NB4 (cell line): ENCODE measurements at regions not wholly inside any gene's neighbourhood (a gene's known extent, or its start where the extent isn't known, plus 50 kb on each side); places are given as distances from the start of the nearest gene placed in this dataset.

ENCODE experiments used
- DNase-seq: peaks from one replicate; pipeline ENCODE4 v3.0.0; 2010; ENCODE audit warnings: low read depth
- H3K4me3 ChIP-seq: one replicate; pipeline ENCODE4 v1.5.1; 2011; ENCODE audit warnings: mild to moderate bottlenecking, low read depth, low read length, moderate library complexity
- MAX ChIP-seq: IDR thresholded peaks from 2 replicates; pipeline ENCODE4 v1.6.1; 2011; ENCODE audit warnings: low read depth, low read length
- MYC ChIP-seq: IDR thresholded peaks from 2 replicates; pipeline ENCODE4 v1.6.1; 2011; ENCODE audit warnings: low read depth, low read length
- POLR2A ChIP-seq: IDR thresholded peaks from 2 replicates; pipeline ENCODE4 v1.6.1; 2011; ENCODE audit warnings: mild to moderate bottlenecking; ENCODE audit not compliant: insufficient read length; ENCODE audit errors: extremely low read depth
- TF ChIP-seq, protein P1 (sequence below): IDR thresholded peaks from one replicate; pipeline ENCODE4 v1.5.1; 2012; ENCODE audit warnings: low read depth, low read length

- H3K4me3 ChIP-seq = no peak overlapping the region
- DNase-seq = no peak
- TF ChIP-seq POLR2A (no peak), MYC (no peak), MAX (no peak)
Observed at GRCh38 chr12:82149045-82149444, 209.1 kb downstream of the CCDC59 start.

DNA sequence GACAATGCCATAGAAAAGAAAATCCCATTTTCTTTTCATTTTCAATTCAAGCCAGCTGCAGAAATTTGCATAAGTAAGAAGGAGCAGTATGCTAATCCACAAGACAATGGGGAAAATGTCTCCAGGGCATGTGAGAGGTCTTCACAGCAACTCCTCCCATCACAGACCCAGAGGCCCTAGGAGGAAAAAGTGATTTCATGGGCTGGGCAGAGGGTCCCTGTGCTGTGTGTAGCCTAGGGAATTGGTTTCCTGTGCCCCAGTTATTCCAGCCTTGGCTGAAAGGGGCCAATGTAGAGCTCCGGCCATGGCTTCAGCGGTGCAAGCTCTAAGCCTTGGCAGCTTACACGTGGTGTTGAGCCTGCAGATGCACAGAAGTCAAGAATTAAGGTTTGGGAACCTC lies 211.4 kb downstream of the CCDC59 start:
- no peak for DNase-seq
- no peak for TF ChIP-seq POLR2A
- TF ChIP-seq, protein P1, sequence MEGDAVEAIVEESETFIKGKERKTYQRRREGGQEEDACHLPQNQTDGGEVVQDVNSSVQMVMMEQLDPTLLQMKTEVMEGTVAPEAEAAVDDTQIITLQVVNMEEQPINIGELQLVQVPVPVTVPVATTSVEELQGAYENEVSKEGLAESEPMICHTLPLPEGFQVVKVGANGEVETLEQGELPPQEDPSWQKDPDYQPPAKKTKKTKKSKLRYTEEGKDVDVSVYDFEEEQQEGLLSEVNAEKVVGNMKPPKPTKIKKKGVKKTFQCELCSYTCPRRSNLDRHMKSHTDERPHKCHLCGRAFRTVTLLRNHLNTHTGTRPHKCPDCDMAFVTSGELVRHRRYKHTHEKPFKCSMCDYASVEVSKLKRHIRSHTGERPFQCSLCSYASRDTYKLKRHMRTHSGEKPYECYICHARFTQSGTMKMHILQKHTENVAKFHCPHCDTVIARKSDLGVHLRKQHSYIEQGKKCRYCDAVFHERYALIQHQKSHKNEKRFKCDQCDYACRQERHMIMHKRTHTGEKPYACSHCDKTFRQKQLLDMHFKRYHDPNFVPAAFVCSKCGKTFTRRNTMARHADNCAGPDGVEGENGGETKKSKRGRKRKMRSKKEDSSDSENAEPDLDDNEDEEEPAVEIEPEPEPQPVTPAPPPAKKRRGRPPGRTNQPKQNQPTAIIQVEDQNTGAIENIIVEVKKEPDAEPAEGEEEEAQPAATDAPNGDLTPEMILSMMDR = no peak
- TF ChIP-seq MAX = no peak
- H3K4me3 ChIP-seq = no peak overlapping the region

- peak; percentile 2 for DNase-seq
- no peak overlapping the region for H3K4me3 ChIP-seq
- TF ChIP-seq MYC (no peak), POLR2A (no peak), MAX (no peak)
- TF ChIP-seq, protein P1 = no peak
Observed at GRCh38 chr12:82144505-82144904, 213.7 kb downstream of the CCDC59 start.

GRCh38 chr12:82132390-82132789 lies 225.8 kb downstream of the CCDC59 start:
- TF ChIP-seq MAX = no peak
- no peak for TF ChIP-seq POLR2A
- TF ChIP-seq, protein P1 = no peak
- TF ChIP-seq MYC = no peak
- H3K4me3 ChIP-seq = no peak overlapping the region
- DNase-seq = no peak

GRCh38 chr12:82130762-82131161 lies 227.4 kb downstream of the CCDC59 start:
- no peak for DNase-seq
- TF ChIP-seq, protein P1 = no peak
- TF ChIP-seq MYC = no peak
- no peak for TF ChIP-seq POLR2A
- no peak for TF ChIP-seq MAX
- H3K4me3 ChIP-seq = no peak overlapping the region

DNA sequence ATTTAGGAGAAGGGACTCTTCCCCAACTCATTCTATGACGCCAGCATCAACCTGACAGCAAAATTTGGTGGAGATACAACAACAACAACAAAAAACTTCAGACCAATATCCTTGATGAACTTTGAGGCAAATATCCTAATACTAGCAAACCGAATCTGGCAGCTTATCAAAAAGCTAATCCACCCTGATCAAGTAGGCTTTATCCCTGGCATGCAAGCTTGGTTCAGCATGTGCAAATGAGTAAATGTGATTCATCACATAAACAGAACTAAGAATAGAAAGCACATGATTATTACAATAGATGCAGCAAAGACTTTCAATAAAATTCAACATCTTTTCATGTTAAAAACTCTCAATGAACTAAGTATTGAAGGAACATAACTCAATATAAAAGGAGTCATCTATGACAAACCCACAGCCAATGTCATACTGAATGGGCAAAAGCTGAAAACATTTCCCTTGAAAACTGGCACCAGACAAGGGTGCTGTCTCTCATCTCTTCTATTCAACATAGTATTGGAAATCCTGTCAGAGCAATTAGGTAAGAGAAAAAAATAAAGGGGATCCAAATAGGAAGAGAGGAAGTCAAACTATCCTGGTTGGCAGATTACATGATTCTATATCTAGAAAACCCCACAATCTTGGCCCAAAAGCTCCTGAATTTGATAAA lies 233.3 kb downstream of the CCDC59 start:
- H3K4me3 ChIP-seq = no peak overlapping the region
- DNase-seq = no peak
- no peak for TF ChIP-seq POLR2A
- TF ChIP-seq MYC = no peak
- TF ChIP-seq, protein P1 = no peak
- no peak for TF ChIP-seq MAX
